ENCODE measurements at regions not wholly inside any gene's neighbourhood (a gene's known extent, or its start where the extent isn't known, plus 50 kb on each side); places are given as distances from the start of the nearest gene placed in this dataset.

- TF ChIP-seq POLR2A (IDR thresholded peaks at IDR 0.05) (no peak), CTCF (IDR thresholded peaks at IDR 0.05) (no peak)
These were observed 1017.9 kb downstream of the TBC1D22A start for GRCh38 chr22:47780281-47780875.
